ENCODE measurements at regions not wholly inside any gene's neighbourhood (a gene's known extent, or its start where the extent isn't known, plus 50 kb on each side); places are given as distances from the start of the nearest gene placed in this dataset.
"Not testable (repeated sequence)": the region's sequence is repeated elsewhere in the genome, so short reads cannot be mapped to it uniquely, and the experiment has no call there.

- DNase-seq, result no peak
Observed at GRCh38 chr15:62218841-62219240, 53.8 kb upstream of the C2CD4B start.

- no peak for DNase-seq
Observed at GRCh38 chr15:62219799-62220198, 54.7 kb upstream of the C2CD4B start.

GRCh38 chr15:62223020-62223419 is 57.9 kb upstream of the C2CD4B start:
- DNase-seq, result no peak

- DNase-seq, result no peak
Observed at GRCh38 chr15:62228604-62229003, 63.5 kb upstream of the C2CD4B start.

- no peak for DNase-seq
Observed at GRCh38 chr15:62231856-62232255, 66.8 kb upstream of the C2CD4B start.

GRCh38 chr15:62240121-62241096 is 75.3 kb upstream of the C2CD4B start:
- DNase-seq, result no peak

- DNase-seq, result no peak
Observed at GRCh38 chr15:62241135-62241770, 76.2 kb upstream of the C2CD4B start.

- no peak for DNase-seq
Observed at GRCh38 chr15:62242999-62243398, 77.9 kb upstream of the C2CD4B start.

GRCh38 chr15:62244762-62245161 is 79.7 kb upstream of the C2CD4B start:
- no peak for DNase-seq

GRCh38 chr15:62248277-62248984 is 83.3 kb upstream of the C2CD4B start:
- DNase-seq, result no peak

GRCh38 chr15:62249501-62249900 is 84.4 kb upstream of the C2CD4B start:
- no peak for DNase-seq

GRCh38 chr15:62250186-62250585 is 85.1 kb upstream of the C2CD4B start:
- no peak for DNase-seq

GRCh38 chr15:62250978-62251377 is 85.9 kb upstream of the C2CD4B start:
- DNase-seq, result no peak

- DNase-seq, result no peak
Observed at GRCh38 chr15:62253294-62253693, 88.2 kb upstream of the C2CD4B start.

- DNase-seq, result peak; percentile 81
Observed at GRCh38 chr15:62254137-62254934, 89.3 kb upstream of the C2CD4B start.

GRCh38 chr15:62256430-62256829 is 91.3 kb upstream of the C2CD4B start:
- DNase-seq, result not testable (repeated sequence)

GRCh38 chr15:62257996-62258521 is 93.0 kb upstream of the C2CD4B start:
- no peak for DNase-seq

- DNase-seq, result no peak
Observed at GRCh38 chr15:62262305-62262941, 97.3 kb upstream of the C2CD4B start.

GRCh38 chr15:62264196-62264595 is 99.1 kb upstream of the C2CD4B start:
- no peak for DNase-seq

GRCh38 chr15:62269504-62269903 is 104.4 kb upstream of the C2CD4B start:
- DNase-seq, result no peak

GRCh38 chr15:62270216-62270921 is 105.3 kb upstream of the C2CD4B start:
- no peak for DNase-seq

Measured in activated CD8-positive, alpha-beta memory T cell treated with anti-CD3 and anti-CD28 coated beads for 24 hours (primary cell).